GM19468 (cell line): ENCODE measurements at regions not wholly inside any gene's neighbourhood (a gene's known extent, or its start where the extent isn't known, plus 50 kb on each side); places are given as distances from the start of the nearest gene placed in this dataset.

Source experiments
- ATAC-seq: cut with Tn5 transposase; IDR thresholded peaks from one replicate; pipeline ENCODE4 v1.9.1; 2021; ENCODE audit warnings: mild to moderate bottlenecking, moderate library complexity, moderate number of reproducible peaks; ENCODE audit not compliant: unreplicated experiment; ENCODE audit errors: extremely low read depth

GRCh38 chr12:126358806-126359205, 1293.6 kb downstream of the AACS start:
- no peak for ATAC-seq

DNA sequence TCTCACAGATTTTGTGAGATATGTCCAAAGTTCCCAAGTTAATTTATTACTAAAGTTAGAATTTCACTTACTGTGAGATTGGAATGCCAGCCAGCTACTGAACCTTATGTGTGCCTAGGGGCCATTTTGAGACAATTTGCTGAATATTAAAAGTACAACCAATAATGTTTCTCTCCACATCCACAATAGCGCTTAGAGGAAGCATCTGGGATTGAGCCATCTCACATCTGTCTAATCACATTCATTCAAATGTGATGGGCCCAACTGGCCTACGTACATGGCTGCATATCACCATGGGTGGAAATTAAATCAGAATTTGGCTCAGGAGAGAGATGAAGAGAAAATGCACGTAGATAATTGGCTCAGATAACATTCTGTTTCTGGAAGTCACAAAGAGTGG, 1294.0 kb downstream of the AACS start:
- ATAC-seq: no peak

GRCh38 chr12:126361804-126362203, 1296.6 kb downstream of the AACS start:
- ATAC-seq: no peak

DNA sequence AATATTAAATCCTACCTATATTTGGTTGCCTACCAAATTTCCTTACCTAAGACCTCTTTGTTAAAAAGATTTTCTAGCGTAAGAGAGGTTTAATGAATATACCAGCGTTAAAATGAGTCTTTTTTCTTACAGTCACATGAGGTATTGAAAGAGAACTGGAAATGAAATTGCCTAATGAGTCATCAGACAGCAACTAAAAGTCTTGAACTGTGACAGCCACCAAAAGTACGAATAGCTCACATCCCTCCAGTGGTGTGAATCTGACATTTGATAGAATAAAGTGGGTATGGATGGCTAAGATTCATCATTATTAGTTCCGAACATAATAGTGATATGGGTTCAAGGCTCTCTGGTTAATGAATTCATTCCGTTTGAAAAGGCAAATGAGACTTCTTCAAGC, 1297.3 kb downstream of the AACS start:
- ATAC-seq: no peak

DNA sequence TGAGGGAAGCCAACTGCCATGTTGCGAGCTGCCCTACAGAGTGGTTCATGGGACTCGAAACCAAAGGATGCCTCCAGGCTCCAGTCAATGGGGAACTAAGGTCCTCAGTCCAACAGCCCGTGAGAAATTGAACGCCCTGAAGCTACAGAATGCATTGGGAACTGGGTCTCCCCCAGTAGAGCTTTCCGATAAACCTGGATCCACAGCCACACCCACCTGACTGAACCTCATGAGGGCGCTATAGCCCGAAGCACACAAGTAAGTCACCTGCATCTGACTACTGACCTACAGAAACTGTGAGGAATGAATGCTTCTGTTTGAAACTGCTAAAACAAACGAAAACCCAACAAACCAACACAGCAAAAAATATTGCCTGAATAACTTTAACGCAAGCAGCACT, 1297.7 kb downstream of the AACS start:
- ATAC-seq: no peak

DNA sequence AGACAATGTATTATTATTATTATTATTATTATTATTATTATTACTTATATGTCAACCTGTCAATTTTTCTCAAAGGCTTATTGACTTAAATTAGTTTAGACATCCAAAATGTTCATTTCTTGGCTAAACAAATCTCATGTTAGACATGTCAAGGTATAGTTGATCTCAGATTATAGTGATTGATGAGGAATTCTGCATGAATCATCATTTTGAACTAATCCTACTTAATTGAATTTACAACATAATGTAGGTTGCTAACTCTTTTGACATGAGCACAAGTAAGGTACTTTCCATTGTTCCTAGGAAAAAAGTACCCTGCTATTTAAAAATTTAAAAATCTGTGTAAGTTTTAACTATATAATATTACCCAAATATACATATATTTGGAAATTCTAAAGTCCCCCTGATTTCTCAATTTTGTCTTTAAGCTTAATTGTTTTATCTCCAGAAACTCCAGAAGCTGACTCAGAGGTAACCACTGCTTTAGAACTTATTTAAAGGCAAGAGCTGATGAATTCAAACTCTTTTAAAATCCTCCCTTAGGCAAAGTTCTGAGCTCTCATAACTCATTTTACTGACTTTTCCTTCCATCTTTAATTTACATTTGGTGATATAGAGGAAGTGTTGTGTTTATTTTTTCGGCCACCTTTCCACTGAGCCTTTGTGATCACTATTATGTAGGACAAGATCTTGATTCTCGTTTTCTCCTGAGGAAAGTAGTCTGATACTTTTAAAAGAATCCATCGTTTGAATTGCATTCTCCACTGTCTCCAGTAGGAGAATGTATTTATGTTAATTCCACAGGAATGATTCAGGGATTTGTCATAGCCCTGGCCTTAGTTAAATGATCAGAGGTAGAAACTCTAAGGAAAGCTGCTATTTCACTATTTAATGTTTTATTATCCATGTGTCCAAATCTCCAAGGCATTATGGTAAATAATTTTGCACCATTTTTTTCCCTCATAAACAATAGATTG, 1304.5 kb downstream of the AACS start:
- no peak for ATAC-seq

DNA sequence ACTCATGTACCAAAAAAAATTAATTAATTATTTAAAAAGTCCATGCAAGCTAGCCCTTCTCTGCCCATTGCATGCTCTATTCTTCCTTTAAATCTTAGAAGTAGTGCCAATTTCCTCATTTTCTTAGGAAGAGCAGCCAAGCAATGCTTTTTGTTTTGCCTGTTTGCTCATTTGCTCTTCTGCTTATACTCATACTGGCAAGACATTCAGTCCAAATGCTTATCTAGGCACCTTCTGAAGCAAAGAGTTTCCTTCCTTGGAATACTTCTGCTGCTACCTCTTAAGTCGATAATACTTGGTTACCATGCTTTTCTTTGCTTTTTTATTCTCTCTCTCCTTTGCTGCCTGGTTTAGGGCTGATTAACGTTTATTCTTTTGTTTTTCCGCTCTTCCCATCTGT, 1318.3 kb downstream of the AACS start:
- no peak for ATAC-seq

DNA sequence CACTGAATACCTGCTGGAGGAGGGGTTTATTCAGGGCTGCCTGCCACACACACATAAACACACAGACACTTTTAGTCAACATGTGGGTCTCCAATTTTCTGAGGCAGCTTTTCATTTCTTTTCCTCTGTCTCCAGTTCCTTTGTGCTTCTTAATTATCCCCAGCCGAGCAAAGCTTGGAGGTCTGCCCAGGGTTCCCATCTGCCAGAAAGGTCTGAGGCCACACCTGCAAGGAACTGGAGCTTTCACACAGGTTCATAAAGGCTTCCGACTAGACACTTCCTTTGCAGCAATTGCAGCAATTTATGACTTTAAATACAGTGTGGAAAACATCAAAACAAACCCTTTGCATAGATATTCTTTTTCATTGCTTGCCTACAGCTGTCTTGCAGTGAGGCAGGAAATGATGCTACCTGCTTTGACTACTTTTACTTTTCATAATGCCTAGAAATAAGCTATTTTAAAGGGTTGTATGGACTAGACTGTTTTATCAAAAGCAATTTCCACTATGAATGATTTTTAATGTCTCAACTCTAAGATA, 1318.9 kb downstream of the AACS start:
- no peak for ATAC-seq

DNA sequence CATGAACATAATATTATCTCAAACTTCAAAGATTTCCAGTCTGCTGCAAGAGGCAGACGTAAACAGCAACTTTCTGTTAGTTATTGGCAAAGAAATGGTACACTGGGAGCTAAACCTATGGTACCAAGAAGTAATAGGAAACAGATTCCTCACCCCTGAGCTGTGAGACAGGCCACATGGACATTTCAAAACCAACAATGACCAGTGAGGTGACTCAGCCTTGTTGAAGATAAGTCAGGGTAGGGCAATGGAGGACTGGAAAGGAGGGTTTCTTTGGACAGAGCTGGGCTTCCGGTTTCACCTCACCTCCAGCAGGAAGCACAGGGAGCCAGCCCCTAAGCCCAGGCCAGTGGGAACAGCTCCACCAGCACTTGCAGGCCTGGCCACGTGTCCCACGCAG, 1320.5 kb downstream of the AACS start:
- ATAC-seq: no peak

GRCh38 chr12:126389220-126389841, 1324.1 kb downstream of the AACS start:
- no peak for ATAC-seq

GRCh38 chr12:126389961-126390360, 1324.7 kb downstream of the AACS start:
- ATAC-seq: no peak

DNA sequence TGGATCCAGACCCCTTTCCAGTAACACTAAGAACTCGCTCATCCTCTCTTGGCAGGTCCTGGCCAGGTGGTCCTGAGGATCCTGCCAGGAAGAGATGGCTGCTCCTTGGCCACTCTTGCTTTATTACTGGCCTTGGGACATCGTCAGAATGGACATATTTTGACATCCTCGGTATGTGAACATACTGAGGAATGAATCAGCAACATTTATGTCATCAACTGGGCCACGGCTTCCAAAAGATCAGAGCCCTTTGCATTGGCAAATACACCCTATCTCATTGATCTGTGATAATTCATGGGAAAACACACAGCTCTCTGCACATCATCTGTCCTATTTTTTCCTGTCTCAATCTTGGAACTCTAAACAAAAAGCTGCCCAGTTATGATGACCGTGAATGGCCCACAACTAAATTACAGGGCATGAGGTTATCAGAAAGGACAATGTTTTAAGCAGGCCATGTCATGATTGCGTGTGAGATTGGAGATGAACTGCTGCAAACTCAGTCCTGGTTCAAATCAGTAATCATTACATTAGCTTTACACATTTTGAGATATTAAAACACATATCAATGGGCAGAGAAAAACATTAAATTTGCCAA, 1325.8 kb downstream of the AACS start:
- ATAC-seq: no peak

GRCh38 chr12:126396536-126396935, 1331.3 kb downstream of the AACS start:
- ATAC-seq: no peak

DNA sequence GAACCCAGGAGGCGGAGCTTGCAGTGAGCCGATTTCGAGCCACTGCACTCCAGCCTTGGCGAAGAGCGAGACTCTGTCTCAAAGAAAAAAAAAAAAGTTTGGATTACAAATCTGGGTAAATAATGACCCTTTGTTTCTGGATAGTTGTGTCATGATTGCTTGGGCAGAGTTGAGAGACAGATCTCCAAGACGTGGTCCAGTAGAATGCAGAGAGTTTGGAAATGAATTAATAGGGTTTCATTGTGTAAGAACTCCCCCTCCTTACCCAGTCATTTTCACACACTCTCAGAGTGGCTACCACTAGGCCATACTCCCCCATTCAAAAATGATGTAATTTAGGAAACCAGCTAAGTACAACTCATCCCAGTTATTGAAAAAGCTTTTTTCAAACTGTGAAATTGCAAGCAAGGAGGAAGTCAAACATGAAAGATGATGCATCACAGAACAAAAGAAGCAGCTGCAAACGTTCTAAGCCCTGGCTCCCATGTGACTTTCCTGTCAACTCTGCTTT, 1331.9 kb downstream of the AACS start:
- ATAC-seq: no peak

DNA sequence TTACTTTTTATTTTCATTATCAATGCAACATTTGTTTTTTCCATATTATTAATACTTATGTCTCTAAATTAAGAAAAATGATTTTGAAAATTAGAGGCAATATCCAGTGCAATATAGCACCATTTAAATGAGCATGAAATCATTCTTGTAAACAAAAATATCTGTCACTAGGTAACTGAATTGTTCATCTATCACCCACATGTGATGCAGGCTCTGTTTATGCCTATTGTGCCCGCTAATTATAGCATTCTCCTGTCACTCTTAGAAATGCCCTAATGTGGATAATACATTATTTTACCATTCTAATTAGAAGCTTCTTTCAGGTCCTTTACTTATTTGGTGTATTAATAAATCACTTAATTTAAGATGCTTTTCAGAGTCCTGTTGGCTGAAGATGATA, 1332.4 kb downstream of the AACS start:
- no peak for ATAC-seq

DNA sequence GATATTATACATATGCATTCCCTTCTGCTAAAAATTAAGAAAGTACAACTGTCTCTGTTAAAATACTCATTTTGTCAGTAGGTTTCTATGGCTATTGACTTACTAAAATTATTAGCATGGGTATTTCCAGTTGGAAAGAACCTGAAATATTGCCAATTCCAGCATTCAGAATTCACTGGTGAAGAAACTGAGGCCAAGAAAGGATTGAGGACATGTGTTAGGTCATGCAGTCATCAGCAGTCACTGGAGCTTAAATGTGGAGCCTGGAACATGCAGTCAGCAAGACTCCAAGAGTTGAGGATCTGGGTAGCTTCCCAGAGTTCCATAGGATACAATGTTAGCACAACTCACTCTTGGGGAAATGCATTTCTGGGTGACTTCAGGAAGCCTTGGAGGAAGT, 1335.6 kb downstream of the AACS start:
- no peak for ATAC-seq

DNA sequence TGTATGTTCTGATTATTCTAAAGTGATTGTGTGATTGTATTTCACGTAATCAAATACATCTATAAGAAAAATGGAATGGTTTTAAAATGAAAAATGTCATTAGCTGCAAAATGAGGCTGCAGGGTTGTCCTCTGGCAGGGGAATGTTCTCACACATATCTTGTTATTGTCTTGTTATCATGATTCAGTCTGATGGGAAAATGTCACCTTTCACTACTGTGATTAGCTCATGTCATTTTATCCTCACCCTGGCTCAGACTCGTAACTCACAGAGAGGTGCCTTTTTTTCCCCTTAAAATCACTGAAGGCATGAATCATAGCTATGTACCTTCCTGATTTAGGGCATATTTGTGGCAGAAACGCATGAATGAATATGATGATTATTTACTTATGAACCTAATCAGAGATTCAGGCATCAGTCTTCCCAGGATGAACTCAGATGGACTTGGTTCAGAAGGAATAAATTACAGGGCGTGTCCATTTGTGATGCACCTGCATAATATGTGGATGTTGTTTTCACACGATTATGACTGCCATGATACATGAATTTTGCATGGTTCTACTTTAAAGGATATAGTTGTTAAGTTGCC, 1339.2 kb downstream of the AACS start:
- ATAC-seq: no peak

DNA sequence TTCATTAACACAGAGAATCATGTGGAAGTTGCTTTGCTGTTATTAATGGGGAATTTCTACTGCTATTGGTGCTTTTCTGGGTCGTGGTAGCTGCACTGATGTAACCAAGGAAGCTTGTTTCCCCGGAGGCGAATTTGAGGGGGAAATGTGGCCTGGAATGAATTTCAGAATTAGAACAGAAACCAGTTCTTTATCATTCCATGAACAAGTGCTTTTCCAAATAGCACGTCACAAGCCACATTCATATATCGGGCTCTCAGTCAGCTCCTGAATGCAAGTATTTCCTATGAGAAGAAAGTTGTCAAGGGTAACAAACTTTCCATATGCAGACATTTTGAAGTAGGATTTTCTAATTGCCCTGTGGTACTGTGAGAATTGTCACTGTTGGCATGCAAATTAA, 1353.2 kb downstream of the AACS start:
- no peak for ATAC-seq

DNA sequence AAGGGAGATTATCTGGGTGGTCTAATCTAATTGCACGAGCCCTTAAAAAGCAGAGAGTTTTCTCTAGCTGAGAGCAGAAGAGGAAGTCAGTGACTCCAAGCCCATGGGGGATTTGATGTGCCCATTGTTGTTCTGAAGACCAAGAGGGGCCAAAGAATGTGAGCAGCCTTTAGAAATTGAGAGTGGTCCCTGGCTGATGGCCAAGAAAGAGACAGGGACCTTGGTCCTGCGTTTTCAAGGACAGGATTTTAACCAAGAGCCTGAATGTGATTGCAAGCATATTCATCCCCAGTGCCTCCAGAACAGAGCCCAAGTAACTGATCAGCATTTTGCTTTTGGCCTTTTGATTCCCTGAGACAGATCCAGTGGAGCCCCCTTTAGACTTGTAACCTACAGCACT, 1353.9 kb downstream of the AACS start:
- ATAC-seq: no peak

GRCh38 chr12:126424696-126425095, 1359.5 kb downstream of the AACS start:
- ATAC-seq: no peak
